ENCODE measurements at regions not wholly inside any gene's neighbourhood (a gene's known extent, or its start where the extent isn't known, plus 50 kb on each side); places are given as distances from the start of the nearest gene placed in this dataset.

DNA sequence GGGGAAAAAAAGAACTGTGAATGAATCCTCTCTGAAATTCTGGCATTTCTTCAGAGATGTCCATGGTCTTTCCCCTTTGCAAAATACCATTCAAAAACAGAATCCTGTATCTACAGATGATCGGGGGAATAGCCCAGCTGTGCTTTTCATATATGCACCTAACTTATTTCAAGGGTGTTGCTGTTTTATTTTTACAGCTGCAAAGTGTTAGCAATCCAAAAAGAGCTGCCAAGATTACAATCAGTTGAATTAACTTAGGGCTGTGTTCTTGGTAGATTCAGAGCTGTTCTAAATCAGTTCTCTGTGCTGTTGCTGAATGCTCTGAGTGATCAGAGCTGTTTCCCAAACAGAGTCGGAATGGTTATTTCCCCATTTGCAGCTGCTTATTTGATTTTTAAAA is 175.7 kb upstream of the SEMA6D start:
- Histone ChIP-seq H3K4me3 (ENCODE audit: low read length) (no peak overlapping the region), H3K4me1 (ENCODE audit: control insufficient read depth, insufficient read depth, low read length) (peaks cover 12% of the 10 kb centered on the region), H3K9me3 (ENCODE audit: control insufficient read depth, low read length) (peaks cover 3% of the 10 kb centered on the region), H3K9ac (ENCODE audit: low read length) (no peak overlapping the region), H3K36me3 (ENCODE audit: control insufficient read depth, insufficient read depth, low read length, severe bottlenecking) (no peaks in the 10 kb centered on the region), H3K27me3 (replicated peaks; ENCODE audit: control insufficient read depth, insufficient read depth, low read length) (peaks cover 8% of the 10 kb centered on the region)
- DNase-seq (ENCODE audit: low read depth), result no peak

DNA sequence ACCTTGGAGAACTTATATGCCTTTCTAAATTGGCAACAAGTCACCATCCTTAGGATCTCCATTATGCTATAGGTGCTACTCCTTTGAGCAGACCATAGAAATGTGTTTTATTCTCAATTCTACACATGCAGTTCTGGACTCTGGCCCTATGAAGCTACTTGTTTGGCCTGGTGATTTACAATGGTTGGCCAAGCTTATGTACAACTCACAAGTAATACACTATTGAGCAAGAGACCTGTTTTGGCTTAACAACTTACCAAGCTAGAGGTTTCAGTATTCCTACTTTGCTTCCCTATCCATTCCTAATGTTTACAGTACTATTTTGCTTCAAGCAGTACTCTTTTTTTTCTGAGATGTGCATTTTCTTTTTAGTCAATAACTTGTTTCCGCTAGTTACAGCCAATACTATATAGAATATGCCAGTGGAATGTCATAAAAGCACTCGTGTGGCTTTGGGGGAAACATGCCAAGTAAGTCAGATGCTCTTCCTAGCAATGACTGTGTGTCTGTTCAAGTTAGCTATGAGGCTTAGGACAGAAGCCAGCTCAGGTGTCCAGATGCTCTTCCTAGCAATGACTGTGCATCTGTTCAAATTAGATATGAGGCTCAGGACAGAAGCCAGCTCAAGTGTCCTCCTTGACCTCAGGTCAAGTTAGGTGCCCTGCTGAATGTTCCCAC is 174.9 kb upstream of the SEMA6D start:
- DNase-seq (ENCODE audit: low read depth), result no peak
- H3K4me1 ChIP-seq (ENCODE audit: control insufficient read depth, insufficient read depth, low read length), result peaks cover 12% of the 10 kb centered on the region
- H3K27me3 ChIP-seq (replicated peaks; ENCODE audit: control insufficient read depth, insufficient read depth, low read length), result peaks cover 8% of the 10 kb centered on the region
- H3K4me3 ChIP-seq (ENCODE audit: low read length), result no peak overlapping the region
- H3K36me3 ChIP-seq (ENCODE audit: control insufficient read depth, insufficient read depth, low read length, severe bottlenecking), result no peaks in the 10 kb centered on the region
- H3K9me3 ChIP-seq (ENCODE audit: control insufficient read depth, low read length), result peaks cover 3% of the 10 kb centered on the region
- H3K9ac ChIP-seq (ENCODE audit: low read length), result no peak overlapping the region

- Histone ChIP-seq H3K9ac (ENCODE audit: low read length) (no peak overlapping the region), H3K27me3 (replicated peaks; ENCODE audit: control insufficient read depth, insufficient read depth, low read length) (no peaks in the 10 kb centered on the region), H3K36me3 (ENCODE audit: control insufficient read depth, insufficient read depth, low read length, severe bottlenecking) (no peaks in the 10 kb centered on the region), H3K4me1 (ENCODE audit: control insufficient read depth, insufficient read depth, low read length) (no peaks in the 10 kb centered on the region), H3K9me3 (ENCODE audit: control insufficient read depth, low read length) (no peaks in the 10 kb centered on the region), H3K4me3 (ENCODE audit: low read length) (no peak overlapping the region)
- no peak for DNase-seq (ENCODE audit: low read depth)
These were observed 169.1 kb upstream of the SEMA6D start for GRCh38 chr15:47548231-47548630.

GRCh38 chr15:47548986-47549385 is 168.3 kb upstream of the SEMA6D start:
- DNase-seq (ENCODE audit: low read depth), result no peak
- Histone ChIP-seq H3K27me3 (replicated peaks; ENCODE audit: control insufficient read depth, insufficient read depth, low read length) (no peaks in the 10 kb centered on the region), H3K4me1 (ENCODE audit: control insufficient read depth, insufficient read depth, low read length) (no peaks in the 10 kb centered on the region), H3K9ac (ENCODE audit: low read length) (no peak overlapping the region), H3K4me3 (ENCODE audit: low read length) (no peak overlapping the region), H3K36me3 (ENCODE audit: control insufficient read depth, insufficient read depth, low read length, severe bottlenecking) (no peaks in the 10 kb centered on the region), H3K9me3 (ENCODE audit: control insufficient read depth, low read length) (no peaks in the 10 kb centered on the region)

DNA sequence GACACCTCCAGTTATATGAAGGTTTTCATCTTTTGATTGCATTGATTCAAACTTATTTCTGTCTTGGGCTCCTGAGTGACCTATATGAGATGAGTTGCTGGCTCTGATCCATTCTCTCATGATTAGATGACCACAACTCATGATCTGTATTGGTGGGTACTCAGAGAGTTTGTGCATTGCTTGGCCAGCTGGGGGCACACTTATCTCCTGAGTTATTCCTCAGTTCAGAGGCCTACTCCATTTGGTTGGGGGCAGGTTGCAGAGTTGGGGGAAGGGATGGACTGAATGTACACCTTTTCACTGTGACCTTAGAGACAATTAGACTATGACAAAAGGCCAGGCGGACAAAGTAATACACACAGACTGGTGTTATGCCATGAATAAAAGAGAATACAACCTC is 166.2 kb upstream of the SEMA6D start:
- H3K36me3 ChIP-seq (ENCODE audit: control insufficient read depth, insufficient read depth, low read length, severe bottlenecking), result no peaks in the 10 kb centered on the region
- H3K27me3 ChIP-seq (replicated peaks; ENCODE audit: control insufficient read depth, insufficient read depth, low read length), result no peaks in the 10 kb centered on the region
- no peak overlapping the region for H3K9ac ChIP-seq (ENCODE audit: low read length)
- no peaks in the 10 kb centered on the region for H3K4me1 ChIP-seq (ENCODE audit: control insufficient read depth, insufficient read depth, low read length)
- H3K4me3 ChIP-seq (ENCODE audit: low read length), result no peak overlapping the region
- no peaks in the 10 kb centered on the region for H3K9me3 ChIP-seq (ENCODE audit: control insufficient read depth, low read length)
- no peak for DNase-seq (ENCODE audit: low read depth)

- Histone ChIP-seq H3K4me1 (ENCODE audit: control insufficient read depth, insufficient read depth, low read length) (no peaks in the 10 kb centered on the region), H3K27me3 (replicated peaks; ENCODE audit: control insufficient read depth, insufficient read depth, low read length) (no peaks in the 10 kb centered on the region), H3K4me3 (ENCODE audit: low read length) (no peak overlapping the region), H3K9ac (ENCODE audit: low read length) (no peak overlapping the region), H3K9me3 (ENCODE audit: control insufficient read depth, low read length) (no peaks in the 10 kb centered on the region), H3K36me3 (ENCODE audit: control insufficient read depth, insufficient read depth, low read length, severe bottlenecking) (no peaks in the 10 kb centered on the region)
- DNase-seq (ENCODE audit: low read depth), result no peak
These were observed 165.8 kb upstream of the SEMA6D start for GRCh38 chr15:47551546-47551945.

DNA sequence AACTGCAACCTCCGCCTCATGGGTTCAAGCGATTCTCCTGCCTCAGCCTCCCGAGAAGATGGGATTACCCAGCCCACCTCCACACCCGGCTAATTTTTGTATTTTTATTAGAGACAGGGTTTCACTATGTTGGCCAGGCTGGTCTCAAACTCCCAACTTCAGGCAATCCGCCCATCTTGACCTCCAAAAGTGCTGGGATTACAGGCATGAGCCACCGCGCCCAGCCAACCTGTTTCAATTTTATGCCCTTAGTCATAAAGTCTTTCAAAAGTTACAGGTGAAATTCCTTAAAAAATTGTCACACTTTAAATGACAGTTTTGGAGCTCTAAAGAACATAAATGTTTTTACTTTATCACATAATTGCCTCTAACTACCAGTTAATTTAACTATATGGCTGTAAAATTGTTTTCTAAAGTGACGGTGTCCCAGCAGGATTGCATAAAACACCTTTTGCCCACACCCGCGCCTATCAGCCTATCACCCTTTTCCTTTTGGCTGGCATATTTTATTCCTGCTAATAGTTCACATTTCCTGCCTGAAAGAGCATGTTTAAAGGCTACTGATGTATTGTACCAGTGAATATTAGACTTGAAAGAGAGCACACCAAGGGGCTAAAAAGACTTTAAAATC is 164.2 kb upstream of the SEMA6D start:
- Histone ChIP-seq H3K36me3 (ENCODE audit: control insufficient read depth, insufficient read depth, low read length, severe bottlenecking) (no peaks in the 10 kb centered on the region), H3K27me3 (replicated peaks; ENCODE audit: control insufficient read depth, insufficient read depth, low read length) (no peaks in the 10 kb centered on the region), H3K4me3 (ENCODE audit: low read length) (no peak overlapping the region), H3K9ac (ENCODE audit: low read length) (no peak overlapping the region), H3K9me3 (ENCODE audit: control insufficient read depth, low read length) (no peaks in the 10 kb centered on the region), H3K4me1 (ENCODE audit: control insufficient read depth, insufficient read depth, low read length) (no peaks in the 10 kb centered on the region)
- no peak for DNase-seq (ENCODE audit: low read depth)

GRCh38 chr15:47553947-47554346 is 163.4 kb upstream of the SEMA6D start:
- no peaks in the 10 kb centered on the region for H3K4me1 ChIP-seq (ENCODE audit: control insufficient read depth, insufficient read depth, low read length)
- no peak overlapping the region for H3K9ac ChIP-seq (ENCODE audit: low read length)
- no peaks in the 10 kb centered on the region for H3K36me3 ChIP-seq (ENCODE audit: control insufficient read depth, insufficient read depth, low read length, severe bottlenecking)
- no peak for DNase-seq (ENCODE audit: low read depth)
- H3K9me3 ChIP-seq (ENCODE audit: control insufficient read depth, low read length), result no peaks in the 10 kb centered on the region
- no peak overlapping the region for H3K4me3 ChIP-seq (ENCODE audit: low read length)
- H3K27me3 ChIP-seq (replicated peaks; ENCODE audit: control insufficient read depth, insufficient read depth, low read length), result no peaks in the 10 kb centered on the region

DNA sequence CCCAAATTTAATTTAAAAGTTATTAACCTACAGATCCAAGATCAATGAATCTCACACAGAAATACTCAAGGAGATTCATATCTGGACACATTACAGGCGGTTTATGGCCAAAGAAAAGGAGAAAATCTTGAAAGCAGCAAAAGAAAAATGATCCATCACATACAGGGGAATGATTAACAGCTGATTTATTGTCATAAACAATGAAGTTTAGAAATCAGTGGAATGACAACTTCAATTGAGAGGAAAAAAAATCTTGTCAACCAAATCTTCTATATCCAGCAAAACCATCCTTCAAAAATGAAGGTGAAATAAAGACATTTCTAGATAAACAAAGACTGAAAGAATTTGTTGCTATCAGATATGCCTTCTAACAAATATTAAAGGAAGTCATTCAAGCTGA is 156.2 kb upstream of the SEMA6D start:
- peaks cover 22% of the 10 kb centered on the region for H3K9me3 ChIP-seq (ENCODE audit: control insufficient read depth, low read length)
- no peaks in the 10 kb centered on the region for H3K36me3 ChIP-seq (ENCODE audit: control insufficient read depth, insufficient read depth, low read length, severe bottlenecking)
- no peak overlapping the region for H3K9ac ChIP-seq (ENCODE audit: low read length)
- DNase-seq (ENCODE audit: low read depth), result no peak
- H3K4me1 ChIP-seq (ENCODE audit: control insufficient read depth, insufficient read depth, low read length), result no peaks in the 10 kb centered on the region
- no peak overlapping the region for H3K4me3 ChIP-seq (ENCODE audit: low read length)
- H3K27me3 ChIP-seq (replicated peaks; ENCODE audit: control insufficient read depth, insufficient read depth, low read length), result no peaks in the 10 kb centered on the region

GRCh38 chr15:47565949-47566348 is 151.4 kb upstream of the SEMA6D start:
- Histone ChIP-seq H3K4me1 (ENCODE audit: control insufficient read depth, insufficient read depth, low read length) (no peaks in the 10 kb centered on the region), H3K9me3 (ENCODE audit: control insufficient read depth, low read length) (peaks cover 4% of the 10 kb centered on the region), H3K27me3 (replicated peaks; ENCODE audit: control insufficient read depth, insufficient read depth, low read length) (no peaks in the 10 kb centered on the region), H3K36me3 (ENCODE audit: control insufficient read depth, insufficient read depth, low read length, severe bottlenecking) (no peaks in the 10 kb centered on the region), H3K4me3 (ENCODE audit: low read length) (no peak overlapping the region), H3K9ac (ENCODE audit: low read length) (no peak overlapping the region)
- DNase-seq (ENCODE audit: low read depth), result no peak

GRCh38 chr15:47566610-47567009 is 150.7 kb upstream of the SEMA6D start:
- Histone ChIP-seq H3K27me3 (replicated peaks; ENCODE audit: control insufficient read depth, insufficient read depth, low read length) (no peaks in the 10 kb centered on the region), H3K4me3 (ENCODE audit: low read length) (no peak overlapping the region), H3K9ac (ENCODE audit: low read length) (no peak overlapping the region), H3K4me1 (ENCODE audit: control insufficient read depth, insufficient read depth, low read length) (no peaks in the 10 kb centered on the region), H3K9me3 (ENCODE audit: control insufficient read depth, low read length) (no peaks in the 10 kb centered on the region), H3K36me3 (ENCODE audit: control insufficient read depth, insufficient read depth, low read length, severe bottlenecking) (no peaks in the 10 kb centered on the region)
- DNase-seq (ENCODE audit: low read depth), result no peak

DNA sequence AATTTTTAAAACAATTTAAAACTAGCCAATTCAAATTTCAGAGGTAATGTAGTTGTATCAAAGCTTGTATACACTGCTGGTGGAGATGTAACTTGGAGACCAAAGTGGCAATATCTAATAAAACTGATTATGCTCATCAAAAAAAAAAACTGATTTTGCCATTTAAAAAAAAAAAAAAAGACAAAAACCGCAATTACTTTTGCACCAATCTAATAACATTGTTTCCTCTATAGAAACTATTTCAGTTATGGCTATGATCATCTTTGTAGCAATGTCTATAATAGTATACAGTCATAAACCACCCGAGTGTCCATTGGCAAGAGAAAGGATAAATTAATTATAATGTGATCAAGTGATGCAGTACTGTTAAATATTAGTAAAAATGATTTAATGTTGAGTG is 149.3 kb upstream of the SEMA6D start:
- H3K36me3 ChIP-seq (ENCODE audit: control insufficient read depth, insufficient read depth, low read length, severe bottlenecking), result no peaks in the 10 kb centered on the region
- no peaks in the 10 kb centered on the region for H3K27me3 ChIP-seq (replicated peaks; ENCODE audit: control insufficient read depth, insufficient read depth, low read length)
- H3K9me3 ChIP-seq (ENCODE audit: control insufficient read depth, low read length), result no peaks in the 10 kb centered on the region
- H3K4me1 ChIP-seq (ENCODE audit: control insufficient read depth, insufficient read depth, low read length), result no peaks in the 10 kb centered on the region
- H3K4me3 ChIP-seq (ENCODE audit: low read length), result no peak overlapping the region
- no peak overlapping the region for H3K9ac ChIP-seq (ENCODE audit: low read length)
- DNase-seq (ENCODE audit: low read depth), result no peak

All from adipocyte (in vitro differentiated cells).